ACHN (cell line): ENCODE measurements at regions not wholly inside any gene's neighbourhood (a gene's known extent, or its start where the extent isn't known, plus 50 kb on each side); places are given as distances from the start of the nearest gene placed in this dataset.

Source experiments
- DNase-seq: peaks from one replicate; pipeline ENCODE4 v3.0.0-alpha.2; 2015
- in situ Hi-C: cut with HindIII; loops from 2 replicates; pipeline ENCODE4 v1.10.0; 2017; ENCODE audit warnings: low sequenced_read_pairs, low pct_ligation_motif_present, low pct_unique_long_range_greater_than_20kb

DNA sequence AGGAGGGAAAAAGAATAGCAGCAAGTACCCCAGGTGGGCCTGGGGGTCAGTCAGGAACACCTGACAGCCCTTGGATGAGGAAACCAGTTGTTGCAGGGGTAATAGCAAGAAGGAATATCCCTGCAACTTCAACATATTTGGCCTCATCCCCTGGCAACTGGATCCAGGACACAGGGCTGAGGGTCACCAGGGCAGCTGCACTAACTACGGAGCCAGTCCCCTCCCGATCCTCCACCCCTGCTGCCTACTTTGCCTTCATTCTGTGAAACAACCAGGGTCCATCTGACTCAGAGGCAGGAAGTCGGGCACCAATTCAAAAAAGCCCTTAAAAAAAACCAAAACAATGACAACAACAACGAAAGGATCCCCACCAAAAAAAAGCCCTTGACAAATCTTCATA lies 52.9 kb downstream of the FRMPD3 start:
- in situ Hi-C loops, result no loop called here
- DNase-seq, result no peak

DNA sequence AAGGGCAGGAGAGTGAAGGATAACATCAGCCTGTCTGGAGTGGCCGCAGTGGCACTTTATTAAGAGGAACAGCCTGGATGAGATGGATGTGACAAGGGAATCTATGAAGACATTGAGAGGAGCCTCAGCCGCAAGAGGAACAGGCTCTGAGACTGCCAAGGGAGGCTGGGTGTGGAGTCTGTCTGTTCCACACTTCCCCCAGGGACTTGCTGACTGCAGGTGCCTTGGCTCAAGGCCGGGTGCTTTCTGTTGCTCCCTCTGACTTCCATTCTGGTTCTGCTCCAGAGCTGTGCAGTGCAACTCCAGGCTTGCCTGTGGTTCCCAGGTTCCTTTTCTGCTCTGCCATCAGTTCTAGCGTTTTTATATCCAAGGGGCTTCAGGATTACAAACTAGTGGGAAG lies 54.6 kb downstream of the FRMPD3 start:
- DNase-seq, result no peak
- in situ Hi-C loops, result no loop called here

DNA sequence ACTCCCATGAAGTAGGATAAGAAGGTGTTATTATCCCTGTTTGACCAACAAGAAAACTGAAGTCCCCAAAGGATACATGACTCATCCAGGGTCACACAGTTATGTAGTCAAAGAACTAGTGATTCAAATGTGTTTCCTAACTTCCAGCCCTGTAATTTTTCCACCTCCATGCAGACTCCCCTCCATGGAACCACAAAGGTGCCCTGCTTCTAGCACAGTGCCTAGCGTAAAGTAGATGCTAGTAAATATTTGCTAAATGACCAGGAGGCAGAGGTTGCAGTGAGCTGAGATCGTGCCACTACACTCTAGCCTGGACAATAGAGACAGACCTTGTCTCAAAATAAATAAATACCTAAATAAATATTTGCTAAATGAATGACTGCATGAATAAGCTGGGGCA lies 55.8 kb downstream of the FRMPD3 start:
- no peak for DNase-seq
- in situ Hi-C loops, result no loop called here

DNA sequence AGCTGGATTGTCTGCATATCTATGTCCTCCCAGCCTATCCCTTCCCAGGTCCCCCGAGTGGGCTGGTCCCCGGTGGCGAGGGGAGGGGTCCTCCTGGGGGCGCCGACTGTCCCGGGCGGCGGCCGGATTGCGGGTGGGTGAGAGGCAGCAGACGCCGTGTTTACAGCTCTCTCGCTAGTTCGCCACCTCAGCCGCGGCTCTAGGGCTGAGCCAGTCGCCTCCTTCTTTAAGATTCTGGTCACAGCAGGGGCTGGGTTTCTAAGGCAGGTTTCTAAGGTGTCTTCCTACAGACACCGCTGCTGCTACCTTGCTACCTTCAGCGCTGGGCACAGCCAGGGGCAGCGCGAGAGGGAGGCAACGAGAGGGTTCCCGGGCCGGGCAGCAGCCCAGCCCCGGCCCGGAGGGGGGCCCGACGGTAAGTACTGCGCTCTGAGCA lies 57.2 kb downstream of the FRMPD3 start:
- no peak for DNase-seq
- in situ Hi-C loops, result no loop called here

DNA sequence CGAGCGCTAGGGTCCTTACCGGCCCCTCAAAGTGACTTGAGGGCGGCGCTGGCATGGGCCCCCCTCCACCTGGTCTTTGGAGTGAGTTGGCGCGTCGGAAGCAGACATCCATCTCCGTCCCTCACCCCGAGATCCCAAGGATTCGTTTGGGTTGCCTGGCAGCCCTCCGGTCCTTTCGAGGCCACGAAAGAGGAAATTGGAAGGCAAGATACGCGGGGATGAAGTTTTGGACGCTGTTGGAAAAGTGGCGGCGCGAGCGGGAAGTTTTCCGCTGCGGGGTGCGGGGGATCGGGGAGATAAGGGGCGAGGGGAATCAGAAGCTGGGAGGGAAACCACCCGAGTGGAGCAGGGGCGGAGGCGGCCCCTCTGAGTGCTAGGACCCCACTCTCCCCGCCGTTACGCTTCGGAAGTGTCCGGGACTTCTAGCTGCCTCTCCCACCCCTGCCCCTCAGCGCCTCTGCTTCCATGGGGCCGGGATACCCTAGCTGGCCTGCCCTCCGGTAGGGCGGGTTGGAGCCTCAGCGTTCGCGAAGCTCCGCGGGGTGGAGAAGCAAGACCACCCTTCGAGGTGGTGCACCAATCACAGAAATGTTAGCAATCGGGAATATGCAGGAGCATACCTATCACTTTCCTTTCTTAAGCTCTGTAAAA lies 57.8 kb downstream of the FRMPD3 start:
- no peak for DNase-seq
- in situ Hi-C loops, result no loop called here

DNA sequence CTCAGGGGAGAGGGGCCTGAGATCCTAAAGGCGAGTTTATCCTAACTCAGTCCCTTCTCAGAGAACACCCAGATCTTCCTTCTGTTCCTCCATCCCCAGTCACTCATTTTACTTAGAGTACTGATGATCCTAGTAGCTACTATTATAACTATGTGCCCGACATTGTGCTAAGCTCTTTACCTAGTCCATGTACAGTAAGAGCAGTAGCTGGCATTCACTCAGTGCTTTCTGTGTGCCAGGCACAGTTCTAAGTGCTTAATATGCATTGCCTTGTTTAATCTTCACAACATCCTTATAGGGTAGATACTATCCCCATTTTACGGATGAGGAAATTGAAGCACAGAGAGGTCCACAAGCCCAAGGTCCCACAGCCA lies 58.3 kb downstream of the FRMPD3 start:
- in situ Hi-C loops, result no loop called here
- DNase-seq, result no peak

DNA sequence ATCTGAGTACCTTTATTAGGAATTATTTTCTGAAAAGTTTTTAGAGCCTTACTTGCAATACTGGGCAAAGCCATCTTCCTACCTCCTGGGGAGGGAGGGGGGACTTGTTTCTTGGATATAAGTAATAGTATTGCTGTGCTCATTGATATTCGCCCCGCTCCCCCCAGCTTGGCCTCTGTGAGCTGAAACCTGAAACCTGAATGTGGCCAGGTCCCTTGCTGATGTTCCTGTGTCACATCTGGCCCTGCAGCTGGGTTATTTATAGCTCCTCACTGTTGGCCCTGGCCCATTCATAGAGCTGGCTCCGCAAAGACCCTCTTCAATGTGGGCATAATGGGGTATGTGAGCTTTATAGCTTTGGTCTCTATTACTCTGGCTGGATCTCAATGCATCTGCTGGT lies 59.5 kb downstream of the FRMPD3 start:
- in situ Hi-C loops, result no loop called here
- no peak for DNase-seq

DNA sequence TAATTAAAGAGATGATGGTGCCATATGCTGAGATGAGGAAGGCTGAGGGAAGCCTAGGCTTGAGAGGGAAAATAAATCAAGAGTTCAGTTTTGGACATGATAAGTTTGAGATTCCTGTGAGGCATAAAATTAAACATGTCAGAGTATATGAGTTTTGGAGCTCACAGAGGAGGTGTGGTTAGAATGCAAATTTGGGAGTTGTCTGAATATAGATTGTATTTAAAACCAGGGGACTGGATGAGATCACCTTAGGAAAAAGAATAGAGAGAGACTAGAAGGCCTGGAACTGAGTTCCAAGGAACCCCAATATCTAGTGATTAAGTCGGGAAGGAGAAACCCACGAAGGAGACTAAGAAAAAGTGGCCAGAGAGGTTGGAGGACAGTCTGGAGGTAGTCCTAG lies 65.5 kb downstream of the FRMPD3 start:
- in situ Hi-C loops, result no loop called here

DNA sequence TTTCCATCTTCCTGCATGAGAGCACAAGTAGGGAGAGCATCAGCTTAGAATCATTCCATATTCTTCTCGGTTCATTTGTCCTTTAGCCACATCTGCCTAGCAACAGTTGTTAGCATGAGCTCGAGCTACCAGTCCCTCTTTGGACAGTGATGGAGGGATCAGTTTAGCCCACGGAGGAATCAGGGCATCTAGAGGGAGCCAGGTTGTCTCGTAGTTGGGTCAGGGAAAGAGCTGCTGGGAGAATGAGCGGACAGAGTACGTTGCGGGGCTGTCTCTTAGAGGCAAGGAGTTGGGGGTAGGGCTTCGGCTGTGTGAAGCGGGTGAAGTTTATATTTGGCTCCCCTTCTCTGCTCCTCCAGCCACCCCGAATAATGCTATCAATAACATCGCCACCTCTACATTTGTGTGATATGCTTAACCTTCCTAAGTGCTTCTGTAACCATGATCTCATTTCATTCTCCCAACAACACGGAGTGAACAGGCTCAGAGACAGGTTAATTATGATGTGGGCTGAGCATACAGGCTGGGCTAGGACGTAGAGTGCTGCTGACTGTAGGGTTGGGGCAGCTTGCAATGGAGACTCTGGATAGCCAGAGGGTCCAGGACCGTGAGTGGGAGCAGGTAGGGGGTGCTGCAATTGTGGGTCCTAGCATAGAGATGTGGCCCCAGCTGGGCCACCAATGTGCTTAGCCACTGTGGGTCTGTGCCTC lies 72.6 kb downstream of the FRMPD3 start:
- in situ Hi-C loops, result no loop called here
- DNase-seq, result no peak

More for the DNA sequence above, 65.5 kb downstream of the FRMPD3 start:
- DNase-seq, result no peak

DNA sequence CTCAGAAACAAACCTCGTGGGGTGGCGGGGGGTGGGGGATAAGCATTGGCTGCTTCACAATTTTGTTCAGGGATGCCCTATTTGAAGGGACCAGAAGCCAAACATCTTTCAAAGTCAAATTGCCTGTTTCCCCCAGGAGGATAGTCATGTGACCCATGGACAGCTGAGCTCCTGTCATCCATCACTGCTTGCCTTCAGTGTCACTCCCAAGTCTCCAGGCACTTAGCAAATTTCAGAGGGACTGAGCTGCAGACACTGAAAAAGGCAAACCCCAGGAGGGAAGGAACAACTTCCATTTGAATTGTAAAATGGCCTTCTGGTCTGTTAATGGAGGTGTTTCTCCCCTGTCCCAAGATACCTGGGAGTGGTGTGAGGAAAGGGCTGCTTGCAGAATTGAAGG lies 73.4 kb downstream of the FRMPD3 start:
- in situ Hi-C loops, result no loop called here
- DNase-seq, result no peak

DNA sequence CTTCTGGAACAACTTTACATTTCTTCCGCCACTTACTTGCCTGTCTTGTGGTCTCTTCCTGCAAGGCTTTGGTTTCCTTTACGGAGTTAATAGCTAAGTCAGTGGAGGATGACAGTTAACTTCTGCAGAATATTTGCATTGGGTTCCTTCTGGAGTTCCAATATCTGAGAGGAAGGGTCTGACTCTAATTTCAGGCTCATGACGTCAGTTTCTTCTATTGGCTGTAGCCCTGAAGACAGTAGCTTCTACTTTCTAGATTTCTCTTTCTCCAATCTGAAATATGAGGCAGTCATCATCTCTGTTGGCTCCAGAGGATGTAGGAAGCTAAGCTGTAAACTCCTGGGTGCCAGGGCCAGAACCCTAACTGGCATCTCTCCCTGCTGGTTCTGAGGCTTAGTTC lies 76.7 kb downstream of the FRMPD3 start:
- in situ Hi-C loops, result loop anchor here (25.0 kb wide), 1 partner anchor 111 kb away; the partner anchor contains the start of gene PRPS1
- DNase-seq, result no peak

DNA sequence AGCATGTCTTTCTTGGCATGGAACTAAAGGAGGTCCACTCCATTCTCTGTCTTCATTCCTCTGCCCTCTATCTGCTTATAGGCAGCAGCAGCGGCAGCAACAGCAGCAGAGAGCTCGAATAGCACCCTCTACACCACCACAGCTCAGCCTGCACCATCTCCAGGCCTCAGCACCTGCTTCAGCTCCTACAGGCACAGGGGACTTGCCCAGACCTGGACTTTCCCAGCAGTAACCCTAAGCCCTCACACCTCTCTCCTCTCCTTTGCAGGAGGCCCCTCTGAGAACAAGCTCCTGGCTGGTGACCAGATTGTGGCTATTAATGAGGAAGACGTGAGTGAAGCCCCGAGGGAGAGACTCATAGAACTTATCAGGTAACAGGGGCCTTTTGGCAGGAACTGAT lies 80.7 kb downstream of the FRMPD3 start:
- in situ Hi-C loops, result loop anchor here (25.0 kb wide), 1 partner anchor 107 kb away; the partner anchor contains the start of gene PRPS1
- no peak for DNase-seq

DNA sequence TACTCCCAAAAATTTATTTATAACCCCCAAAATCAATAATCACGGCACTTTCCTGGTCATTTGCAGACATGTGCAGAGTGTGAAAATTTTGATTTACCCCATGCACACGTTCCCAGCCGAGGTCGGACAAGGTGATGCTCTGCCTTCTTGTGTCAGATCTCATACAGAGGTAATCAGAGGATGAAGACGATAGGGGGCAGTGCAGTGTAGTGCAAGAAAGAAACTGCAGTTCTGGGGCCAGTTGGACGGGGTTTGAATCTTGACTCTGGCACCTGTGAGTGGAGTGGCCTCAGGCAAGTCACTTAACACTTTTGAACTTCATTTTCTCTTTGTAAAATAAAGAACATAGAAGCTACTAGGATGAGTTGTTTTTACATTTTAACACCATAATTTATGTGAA lies 88.4 kb downstream of the FRMPD3 start:
- in situ Hi-C loops, result loop anchor here (25.0 kb wide), 1 partner anchor 99 kb away; the partner anchor contains the start of gene PRPS1
- peak; percentile 44 for DNase-seq

DNA sequence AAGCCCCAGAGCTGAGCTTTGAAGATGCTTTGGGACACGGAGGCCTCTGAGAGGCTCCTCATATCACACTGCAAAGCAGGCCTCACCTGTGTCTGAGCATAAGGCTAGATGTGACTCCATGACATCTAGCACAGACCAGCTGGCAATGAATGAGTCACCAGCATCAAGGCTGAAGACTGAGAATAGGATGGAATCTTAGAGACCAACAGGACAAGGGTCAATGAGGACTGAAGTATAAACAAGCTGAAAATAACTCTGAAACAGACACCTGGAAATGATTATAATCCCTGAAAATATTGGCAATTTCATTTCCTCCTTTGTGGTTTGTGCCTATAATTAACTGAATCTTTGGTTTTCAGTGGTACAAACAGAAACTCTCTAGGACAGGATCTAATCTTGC lies 87.1 kb upstream of the PRPS1 start:
- DNase-seq, result no peak

DNA sequence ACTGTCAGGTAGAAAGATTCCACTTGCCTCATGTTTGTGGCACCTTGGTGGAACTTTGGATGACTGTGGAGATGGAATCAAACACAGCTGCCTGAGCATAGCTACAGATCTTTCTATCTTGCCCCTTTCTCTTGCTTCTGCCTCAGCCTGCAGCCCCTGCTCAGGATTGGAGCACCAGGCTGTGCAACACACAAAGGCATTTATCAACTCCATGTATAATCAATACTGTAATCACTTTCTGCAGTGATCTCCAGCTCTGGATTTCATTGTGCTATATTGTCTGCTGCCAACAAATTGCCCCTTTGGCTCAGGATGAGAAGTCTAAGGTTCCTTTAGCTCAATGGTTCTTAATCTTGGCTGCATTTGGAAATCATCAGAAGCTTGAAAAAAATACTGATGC lies 86.3 kb upstream of the PRPS1 start:
- in situ Hi-C loops, result loop anchor here (25.0 kb wide), 1 partner anchor 95 kb away; the partner anchor contains the start of gene PRPS1

More for the DNA sequence above, 87.1 kb upstream of the PRPS1 start:
- in situ Hi-C loops, result loop anchor here (25.0 kb wide), 1 partner anchor 96 kb away; the partner anchor contains the start of gene PRPS1

DNA sequence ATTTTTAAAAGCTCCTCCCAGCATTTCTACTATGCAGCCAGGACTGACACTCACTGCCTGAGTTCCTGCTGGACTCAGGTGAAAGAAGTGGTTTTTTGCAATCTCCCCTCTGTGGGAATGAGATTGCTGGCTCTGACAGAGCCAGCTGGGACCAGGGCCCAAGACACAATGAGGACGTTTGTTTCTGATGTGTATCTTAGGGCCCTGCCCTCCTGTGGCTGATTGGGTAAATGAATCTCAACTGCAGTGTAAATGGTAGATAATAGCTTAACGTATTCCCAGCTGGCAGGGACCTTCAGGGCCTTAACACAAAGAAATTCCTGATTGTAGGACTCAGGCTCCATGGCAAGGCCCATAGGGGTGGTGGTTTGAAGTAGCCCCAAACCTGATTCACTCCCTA lies 85.8 kb upstream of the PRPS1 start:
- peak; percentile 14 for DNase-seq
- in situ Hi-C loops, result loop anchor here (25.0 kb wide), 1 partner anchor 95 kb away; the partner anchor contains the start of gene PRPS1

More for the DNA sequence above, 86.3 kb upstream of the PRPS1 start:
- no peak for DNase-seq

DNA sequence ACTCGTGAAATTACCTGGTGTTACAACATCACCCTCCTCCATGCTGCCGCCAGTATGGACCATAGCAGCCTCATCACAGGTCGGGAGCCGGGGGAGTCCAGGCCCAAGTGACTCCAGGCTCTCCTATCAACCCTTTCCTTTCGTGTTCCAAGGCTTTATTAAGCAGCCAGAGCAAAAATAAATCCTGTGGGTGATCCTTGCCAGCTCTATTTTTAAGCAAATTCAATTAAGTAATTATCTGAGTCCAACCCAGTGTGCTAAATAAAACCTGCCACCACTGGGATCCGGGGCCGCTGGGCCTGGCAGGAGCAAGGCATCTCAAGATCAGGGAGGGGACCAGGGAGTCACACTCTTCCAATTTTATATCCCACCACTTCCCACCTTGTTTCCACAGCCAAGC lies 80.7 kb upstream of the PRPS1 start:
- in situ Hi-C loops, result loop anchor here (25.0 kb wide), 1 partner anchor 90 kb away; the partner anchor contains the start of gene PRPS1
- no peak for DNase-seq

DNA sequence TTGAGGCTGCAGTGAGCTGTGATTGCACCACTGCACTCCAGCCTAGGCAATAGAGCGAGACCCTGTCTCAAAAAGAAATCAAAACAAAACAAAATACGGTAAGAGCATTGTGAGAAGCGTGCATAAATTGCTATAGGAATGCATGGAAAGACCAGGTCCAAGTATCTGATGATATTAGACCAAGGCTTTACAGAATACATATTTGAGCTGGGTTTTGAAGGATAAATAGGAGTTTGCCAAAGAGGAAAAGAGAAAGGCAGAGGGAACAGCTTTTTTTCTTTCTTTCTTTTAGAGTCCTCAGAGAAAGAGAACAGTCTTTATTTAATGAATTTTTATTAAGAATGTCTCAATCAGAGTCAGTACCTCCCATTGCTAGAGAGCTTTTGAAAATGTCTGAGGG lies 79.5 kb upstream of the PRPS1 start:
- in situ Hi-C loops, result loop anchor here (25.0 kb wide), 1 partner anchor 89 kb away; the partner anchor contains the start of gene PRPS1
- no peak for DNase-seq

DNA sequence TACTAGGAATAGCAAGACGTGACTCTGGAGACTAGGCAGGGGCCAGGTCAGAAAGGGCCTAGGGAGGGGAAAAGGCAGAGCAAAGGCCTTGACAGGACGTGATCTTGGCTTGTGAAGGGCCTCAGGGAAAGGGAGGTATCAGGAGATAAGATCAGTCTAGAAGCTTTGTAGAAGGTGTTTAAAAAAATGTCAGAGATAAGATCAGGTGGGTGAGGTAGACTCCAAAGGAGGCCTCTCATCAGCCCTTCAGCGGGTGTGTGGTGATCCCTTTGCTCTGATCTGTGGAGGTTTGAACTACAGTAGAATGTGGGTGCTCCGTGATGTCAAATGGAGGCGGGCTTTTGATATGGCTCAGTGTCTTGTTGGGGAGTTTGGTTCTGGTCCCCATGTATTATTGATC lies 78.8 kb upstream of the PRPS1 start:
- in situ Hi-C loops, result loop anchor here (25.0 kb wide), 1 partner anchor 88 kb away; the partner anchor contains the start of gene PRPS1
- no peak for DNase-seq

DNA sequence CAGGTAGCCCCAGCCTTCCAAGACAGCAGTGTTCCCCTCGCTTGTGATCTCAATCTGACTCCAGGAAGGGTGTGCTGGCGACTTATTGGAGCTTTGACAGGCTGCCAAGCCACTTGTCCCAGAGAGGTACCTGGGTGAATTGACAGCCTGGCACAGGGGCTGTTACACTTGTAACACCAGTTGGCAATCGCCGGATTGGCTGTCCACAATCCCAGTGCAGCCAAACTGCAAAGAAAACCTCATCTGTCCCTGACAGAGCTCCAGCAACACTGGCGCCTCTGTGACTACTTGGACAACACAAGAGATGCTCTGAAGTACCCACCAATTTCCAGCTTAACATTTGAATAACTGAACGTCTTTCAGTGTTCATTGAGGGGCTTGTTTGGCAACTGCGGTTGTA lies 76.8 kb upstream of the PRPS1 start:
- DNase-seq, result no peak
- in situ Hi-C loops, result no loop called here
